Heart left ventricle (tissue), 13 donors: ENCODE measurements at regions not wholly inside any gene's neighbourhood (a gene's known extent, or its start where the extent isn't known, plus 50 kb on each side); places are given as distances from the start of the nearest gene placed in this dataset.

Experiments used
- CTCF ChIP-seq, 12 donors: fragments of 200-600 bp; sonication (generic) in 4 of 12; IDR thresholded peaks; one replicate each; pipeline versions ENCODE4 v1.5.0 to v1.8.0; 2018 to 2022; ENCODE audit warnings: antibody characterized with exemption in 12 of 12, mild to moderate bottlenecking in 5 of 12
- POLR2A ChIP-seq, 2 donors: fragments of 450-650 bp; IDR thresholded peaks; one replicate each; pipeline ENCODE4 v1.6.1; 2017; ENCODE audit warnings: antibody characterized with exemption in 2 of 2, mild to moderate bottlenecking in 2 of 2, moderate library complexity in 2 of 2
- donor health status: ischemic (EF 13 %, LVEDD 7.1; RV severe dilation, severe dysfunction).
- donor health status: DM: no; HTN: yes; CAD: no.
- donor health status: DM: no; HTN: no; CAD: no.
- donor health status: ischemic (EF 25% LVEDD 6.9; RV normal size, moderate dysfunction).
- donor health status: ischemic (EF 25% LVEDD 5.7; RV mildly dilated, moderate dysfunction).
- donor health status: ischemic (EF 35%, LVEDD 5.7; RV mildly dilated, moderate dysfunction).
- donor health status: nonischemic (EF 11% LVEDD 7.7; RV severe dilation, severe dysfunction).
- donor health status: DM: yes; HTN: yes; CAD: no.
- donor health status: PGD.
- donor health status: ischemic (EF 29% LVEDD 5.4; RV normal size, mild dysfunction).
- donor health status: nonischemic (EF 23%, LVEDD 6.1; RV moderate dilation, normal function).

- TF ChIP-seq CTCF (IDR thresholded peaks at IDR 0.05) (no peak), POLR2A (IDR thresholded peaks at IDR 0.05) (no peak)
These were observed 91.5 kb upstream of the CUX1 start for GRCh38 chr7:101725921-101726320.
